GM21528 (cell line): ENCODE measurements at regions not wholly inside any gene's neighbourhood (a gene's known extent, or its start where the extent isn't known, plus 50 kb on each side); places are given as distances from the start of the nearest gene placed in this dataset.

Experiments
- ATAC-seq: cut with Tn5 transposase; IDR thresholded peaks from one replicate; pipeline ENCODE4 v1.9.1; 2021; ENCODE audit warnings: mild to moderate bottlenecking, moderate library complexity; ENCODE audit not compliant: unreplicated experiment, low FRiP score

- no peak for ATAC-seq
Measured at GRCh38 chr22:49613108-49613507, 214.6 kb downstream of the BRD1 start.

GRCh38 chr22:49609207-49609876, 218.3 kb downstream of the BRD1 start:
- no peak for ATAC-seq

- ATAC-seq = no peak
Measured at GRCh38 chr22:49608660-49609059, 219.0 kb downstream of the BRD1 start.

GRCh38 chr22:49608228-49608627, 219.4 kb downstream of the BRD1 start:
- no peak for ATAC-seq

GRCh38 chr22:49607821-49608220, 219.9 kb downstream of the BRD1 start:
- no peak for ATAC-seq

GRCh38 chr22:49606562-49607290, 220.9 kb downstream of the BRD1 start:
- ATAC-seq = no peak

- no peak for ATAC-seq
Measured at GRCh38 chr22:49604732-49605302, 222.9 kb downstream of the BRD1 start.

GRCh38 chr22:49603016-49603415, 224.7 kb downstream of the BRD1 start:
- ATAC-seq = no peak

GRCh38 chr22:49602481-49602880, 225.2 kb downstream of the BRD1 start:
- ATAC-seq = no peak

- no peak for ATAC-seq
Measured at GRCh38 chr22:49601614-49602321, 225.9 kb downstream of the BRD1 start.

- ATAC-seq = no peak
Measured at GRCh38 chr22:49600891-49601431, 226.7 kb downstream of the BRD1 start.

GRCh38 chr22:49600468-49600867, 227.2 kb downstream of the BRD1 start:
- no peak for ATAC-seq

- ATAC-seq = no peak
Measured at GRCh38 chr22:49599691-49600455, 227.8 kb downstream of the BRD1 start.

GRCh38 chr22:49599039-49599438, 228.6 kb downstream of the BRD1 start:
- no peak for ATAC-seq

GRCh38 chr22:49598338-49598737, 229.3 kb downstream of the BRD1 start:
- no peak for ATAC-seq

GRCh38 chr22:49597428-49598039, 230.1 kb downstream of the BRD1 start:
- ATAC-seq = no peak

- ATAC-seq = no peak
Measured at GRCh38 chr22:49595465-49596078, 232.1 kb downstream of the BRD1 start.

- ATAC-seq = no peak
Measured at GRCh38 chr22:49594078-49594477, 233.6 kb downstream of the BRD1 start.

- ATAC-seq = no peak
Measured at GRCh38 chr22:49593509-49593908, 234.2 kb downstream of the BRD1 start.
